ENCODE measurements at regions not wholly inside any gene's neighbourhood (a gene's known extent, or its start where the extent isn't known, plus 50 kb on each side); places are given as distances from the start of the nearest gene placed in this dataset.

DNA sequence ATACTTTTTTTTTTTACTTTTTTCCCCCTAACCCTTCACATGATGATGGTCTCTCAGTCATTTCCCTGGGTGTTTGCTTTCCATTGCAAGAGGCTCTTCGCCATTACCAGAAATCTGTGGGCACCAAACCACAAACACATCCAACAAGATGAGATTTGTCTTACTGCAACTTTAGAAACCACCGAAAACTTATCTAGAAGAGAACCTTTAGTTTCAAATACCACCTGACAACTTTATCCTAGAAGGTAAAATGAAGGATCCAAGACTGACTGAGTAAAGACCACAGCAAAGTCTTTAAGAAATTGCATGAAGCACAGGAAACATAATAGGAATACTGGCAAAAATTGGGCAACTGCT lies 363.3 kb upstream of the MBL2 start:
- intact Hi-C loops (cut with micrococcal nuclease) = no loop called here
- Histone ChIP-seq H3K4me2 (ENCODE audit: low read length) (no peak overlapping the region), H3K4me1 (ENCODE audit: control insufficient read depth in 1 of 2, insufficient read depth in 2 of 2, low read length in 2 of 2) (no peaks in the 10 kb centered on the region), H3K9me2 (ENCODE audit: insufficient read depth) (no peaks in the 10 kb centered on the region), H3K4me3 (replicated peaks in 1 of 2; ENCODE audit: low read depth in 1 of 2, low read length in 2 of 2) (no peak overlapping the region), H3K9me3 (ENCODE audit: control insufficient read depth in 1 of 2, insufficient read depth in 1 of 2, low read depth in 1 of 2, low read length in 2 of 2) (peaks cover 0 to 21% of the 10 kb centered on the region in 2 experiments; a peak in 2 of 4 replicates), H4K20me1 (ENCODE audit: insufficient read depth) (no peaks in the 10 kb centered on the region), H3K36me3 (ENCODE audit: control insufficient read depth in 1 of 2, insufficient read depth in 2 of 2, low read length in 2 of 2) (no peaks in the 10 kb centered on the region), H3K27ac (ENCODE audit: low read depth, low read length) (no peak overlapping the region), H2AFZ (ENCODE audit: low read depth, low read length, poor library complexity, severe bottlenecking) (no peak overlapping the region), H3K9ac (ENCODE audit: low read length) (no peak overlapping the region), H3K27me3 (ENCODE audit: insufficient read depth, low read length) (no peaks in the 10 kb centered on the region), H3K79me2 (ENCODE audit: insufficient read depth, low read length) (no peaks in the 10 kb centered on the region)
- TF ChIP-seq ZNF274 (IDR thresholded peaks at IDR 0.05; ENCODE audit: low read depth, low read length) = no peak
- no peak for TF ChIP-seq CBX3 (IDR thresholded peaks at IDR 0.05; ENCODE audit: low read depth)
- no peak for TF ChIP-seq CEBPB (IDR thresholded peaks at IDR 0.05; ENCODE audit: low read depth)
- no peak for TF ChIP-seq ATF3 (IDR thresholded peaks at IDR 0.05)
- no peak for TF ChIP-seq ZFX (IDR thresholded peaks at IDR 0.05)
- TF ChIP-seq SIN3A (IDR thresholded peaks at IDR 0.05; ENCODE audit: low read depth) = no peak
- no peak for TF ChIP-seq SRF (IDR thresholded peaks at IDR 0.05; ENCODE audit: low read depth)
- no peak for TF ChIP-seq RAD21 (IDR thresholded peaks at IDR 0.05; ENCODE audit: low read depth)
- no peak for TF ChIP-seq EZH2 (IDR thresholded peaks at IDR 0.05)
- no peak for TF ChIP-seq TCF7L2 (IDR thresholded peaks at IDR 0.05; ENCODE audit: borderline replicate concordance, extremely low read depth, insufficient read depth, insufficient read length)
- no peak for TF ChIP-seq MAX (IDR thresholded peaks at IDR 0.05)
- no peak for TF ChIP-seq EZH2phosphoT487 (IDR thresholded peaks at IDR 0.05; ENCODE audit: borderline replicate concordance)
- no peak for TF ChIP-seq YY1 (IDR thresholded peaks at IDR 0.05; ENCODE audit: extremely low read depth, insufficient replicate concordance, low read depth, low read length)
- no peak for TF ChIP-seq POLR2A (IDR thresholded peaks at IDR 0.05; ENCODE audit: borderline replicate concordance, extremely low read depth, insufficient read depth, insufficient read length)
- DNase-seq (ENCODE audit: low read depth, low spot score) (no peak), ATAC-seq (no peak)
- ChIA-PET POLR2A (no interaction called here), CTCF (no interaction called here), RAD21 (ENCODE audit: low non-redundant PET in 1 of 2, low total read pairs in 2 of 2, uncharacterized antibody in 2 of 2, unreplicated experiment in 2 of 2) (no interaction called here)
- no TSS peak for BruUV-seq (replicated peaks)
